OCI-M2 (cell line): ENCODE measurements at regions not wholly inside any gene's neighbourhood (a gene's known extent, or its start where the extent isn't known, plus 50 kb on each side); places are given as distances from the start of the nearest gene placed in this dataset.
"Not testable (repeated sequence)": the region's sequence is repeated elsewhere in the genome, so short reads cannot be mapped to it uniquely, and the experiment has no call there.

Experiments
- DNase-seq: peaks from one replicate; lab custom pipeline; 2025; ENCODE audit not compliant: unreplicated experiment; lab: John Stamatoyannopoulos, UW

DNA sequence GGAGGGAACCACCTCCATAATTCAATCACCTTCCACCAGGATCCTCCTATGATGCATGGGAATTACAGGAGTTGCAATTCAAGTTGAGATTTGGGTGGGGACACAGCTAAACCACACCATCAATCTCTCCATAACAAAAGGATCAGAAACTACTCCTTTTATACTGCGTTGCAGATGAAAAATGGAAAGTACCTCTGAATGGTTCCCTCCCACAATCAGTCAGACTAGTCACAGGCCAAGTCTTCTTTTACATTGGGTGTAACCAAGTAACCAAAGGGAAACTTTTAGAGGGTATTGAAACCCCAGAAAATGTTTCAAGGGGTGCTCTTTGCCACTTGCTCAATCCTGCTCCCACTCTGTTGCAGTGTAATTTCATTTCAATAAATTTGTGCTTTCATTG lies 504.3 kb upstream of the CNTN3 start:
- no peak for DNase-seq

DNA sequence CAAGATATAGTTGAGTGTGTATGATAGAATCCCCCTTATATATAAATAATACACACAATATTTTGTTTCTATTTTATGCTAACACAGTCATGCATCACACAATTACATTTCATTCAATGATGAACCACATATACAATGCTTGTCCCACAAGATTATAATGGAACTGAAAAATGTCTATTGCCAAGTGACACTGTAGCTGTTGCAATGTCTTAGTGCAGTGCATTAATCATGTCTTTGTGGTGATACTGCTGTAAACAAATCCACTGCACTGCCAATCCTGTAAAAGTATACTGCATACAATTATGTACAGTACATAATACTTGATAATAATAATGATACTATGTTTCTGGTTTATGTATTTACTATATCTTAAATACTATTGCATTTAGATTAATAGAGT lies 512.1 kb upstream of the CNTN3 start:
- no peak for DNase-seq

DNA sequence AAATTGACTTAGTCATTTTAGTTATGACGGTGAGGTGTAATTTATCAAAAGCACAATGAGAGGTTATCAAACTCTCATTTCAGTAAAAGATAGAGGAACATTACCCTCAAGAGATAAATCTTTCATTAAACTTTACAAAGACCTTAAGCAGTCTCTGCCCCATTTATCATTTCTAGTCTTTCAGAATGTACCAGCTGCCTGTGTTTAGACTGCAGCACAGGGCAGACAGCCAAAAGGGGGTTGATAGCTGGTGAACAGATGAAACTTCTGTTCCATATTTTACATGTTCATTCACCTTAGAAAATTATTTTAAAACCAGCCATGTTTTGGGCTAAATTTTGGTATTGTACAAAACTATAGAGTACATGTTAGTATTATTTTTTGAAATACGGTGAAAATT lies 514.6 kb upstream of the CNTN3 start:
- no peak for DNase-seq

DNA sequence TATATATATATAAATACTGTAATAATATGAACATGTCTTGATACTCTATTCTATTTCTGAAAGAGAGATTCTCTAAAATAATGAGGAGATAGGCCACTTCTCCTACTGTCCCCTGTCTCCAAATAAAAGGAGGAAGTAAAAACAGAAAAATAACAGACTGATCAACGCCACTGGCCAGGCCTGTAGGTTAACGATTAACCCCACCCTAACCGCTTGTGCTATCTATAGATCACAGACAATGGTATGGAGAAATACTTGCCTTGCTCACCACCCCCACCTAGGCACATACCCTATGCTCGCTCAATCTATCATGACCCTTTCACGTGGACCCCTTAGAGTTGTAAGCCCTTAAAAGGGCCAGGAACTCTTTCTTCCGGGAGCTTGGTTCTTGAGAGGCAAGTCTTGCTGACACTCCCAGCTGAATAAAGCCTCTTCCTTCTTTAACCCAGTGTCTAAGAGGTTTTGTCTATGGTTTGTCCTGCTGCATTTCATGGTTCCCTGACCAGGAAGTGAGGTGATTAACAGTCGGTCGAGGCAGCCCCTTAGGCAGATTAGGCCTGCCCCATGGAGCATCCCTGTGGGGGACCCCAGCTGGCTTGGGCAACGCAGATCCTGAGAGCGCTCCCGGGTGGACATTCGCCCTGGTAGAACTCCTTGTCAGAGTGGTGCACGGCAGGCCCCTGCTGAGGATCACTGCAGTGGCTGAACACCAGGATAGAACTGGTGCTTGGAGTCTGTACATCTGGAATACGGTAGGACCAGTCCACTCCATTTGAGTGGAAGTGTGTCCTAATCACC lies 521.8 kb upstream of the CNTN3 start:
- no peak for DNase-seq

DNA sequence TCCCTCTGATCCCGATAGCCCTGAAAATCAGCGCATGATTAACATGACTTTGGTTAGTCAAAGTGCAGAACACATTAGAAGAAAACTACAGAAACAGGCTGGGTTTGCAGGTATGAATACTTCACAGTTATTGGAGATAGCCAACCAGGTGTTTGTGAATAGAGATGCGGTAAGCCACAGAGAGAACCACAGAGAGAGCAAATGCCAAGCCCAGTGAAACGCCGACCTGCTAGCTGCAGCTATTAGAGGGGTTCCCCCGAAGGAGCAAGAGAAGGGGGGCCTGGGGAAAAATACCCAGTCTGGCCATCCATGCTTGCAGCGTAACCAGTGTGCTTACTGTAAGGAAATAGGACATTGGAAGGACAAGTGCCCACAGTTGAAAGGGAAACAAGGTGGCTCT lies 523.9 kb upstream of the CNTN3 start:
- no peak for DNase-seq

DNA sequence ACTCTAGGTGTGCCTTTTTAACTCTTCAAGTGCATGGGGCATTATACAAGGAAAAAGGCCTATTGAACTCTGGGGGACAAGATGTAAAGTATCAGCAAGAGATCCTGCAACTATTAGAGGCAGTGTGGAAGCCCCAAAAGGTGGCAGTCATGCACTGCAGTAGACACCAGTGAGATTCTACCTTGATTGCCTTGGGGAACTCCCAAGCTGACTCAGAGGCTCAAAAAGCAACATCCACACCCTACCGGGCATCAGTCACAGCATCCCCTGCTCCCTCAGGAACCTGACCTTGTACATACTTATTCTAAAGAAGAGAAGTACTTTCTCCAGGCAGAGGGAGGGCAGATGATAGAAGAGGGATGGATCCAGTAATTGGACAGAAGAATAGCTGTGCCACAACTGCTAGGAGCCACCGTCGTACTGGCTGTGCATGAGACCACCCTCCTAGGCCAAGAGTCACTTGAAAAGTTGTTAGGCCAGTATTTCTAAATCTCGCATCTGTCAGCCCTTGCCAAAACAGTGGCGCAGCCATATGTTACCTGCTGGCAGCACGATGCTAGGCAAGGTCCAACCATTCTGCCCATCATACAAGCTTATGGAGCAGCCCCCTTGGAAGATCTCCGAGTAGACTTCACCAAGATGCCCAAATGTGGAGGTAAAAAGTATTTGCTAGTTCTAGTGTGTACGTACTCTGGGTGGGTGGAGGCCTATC lies 523.1 kb upstream of the FRG2C start:
- no peak for DNase-seq

DNA sequence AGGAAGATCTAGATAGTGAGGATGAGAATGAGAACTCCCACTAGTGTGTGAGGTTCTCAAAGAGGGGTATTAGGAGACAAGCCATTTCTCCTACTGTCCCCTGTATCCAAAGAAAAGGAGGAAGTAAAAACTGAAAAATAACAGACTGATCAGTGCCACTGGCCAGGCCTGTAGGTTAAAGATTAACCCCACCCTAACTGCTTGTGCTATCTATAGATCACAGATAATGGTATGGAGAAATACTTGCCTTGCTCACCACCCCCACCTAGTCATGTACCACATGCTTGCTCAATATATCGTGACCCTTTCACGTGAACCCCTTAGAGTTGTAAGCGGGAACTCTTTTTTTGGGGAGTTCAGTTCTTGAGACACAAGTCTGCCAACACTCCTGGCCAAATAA lies 519.7 kb upstream of the FRG2C start:
- DNase-seq = no peak

DNA sequence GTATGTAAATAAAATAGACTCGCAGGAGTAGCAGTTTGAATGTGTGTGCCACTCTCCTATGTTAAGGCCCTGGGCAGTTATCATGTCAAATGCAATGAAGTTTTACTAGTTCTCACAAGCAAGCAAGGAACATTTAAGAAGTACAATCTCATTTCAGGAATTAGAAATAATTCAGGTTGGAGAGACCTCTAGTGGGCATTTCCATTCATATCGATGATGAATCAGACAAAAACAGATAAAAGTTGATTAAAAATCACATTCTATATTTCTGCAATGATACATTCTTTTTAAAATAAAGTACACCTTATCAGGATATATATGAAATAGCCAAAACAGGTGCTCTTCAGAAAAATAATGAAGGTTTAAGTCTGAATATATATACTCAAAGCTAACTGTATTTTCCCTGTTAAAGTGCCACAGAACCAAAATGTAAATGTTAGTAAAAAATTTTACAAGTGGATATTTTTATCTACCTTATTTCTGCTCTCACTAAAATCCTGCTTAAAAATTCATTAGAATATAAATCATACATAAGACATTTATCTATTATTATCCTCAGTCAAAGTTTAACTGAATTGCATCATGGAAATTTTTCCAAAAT lies 492.4 kb upstream of the FRG2C start:
- no peak for DNase-seq

DNA sequence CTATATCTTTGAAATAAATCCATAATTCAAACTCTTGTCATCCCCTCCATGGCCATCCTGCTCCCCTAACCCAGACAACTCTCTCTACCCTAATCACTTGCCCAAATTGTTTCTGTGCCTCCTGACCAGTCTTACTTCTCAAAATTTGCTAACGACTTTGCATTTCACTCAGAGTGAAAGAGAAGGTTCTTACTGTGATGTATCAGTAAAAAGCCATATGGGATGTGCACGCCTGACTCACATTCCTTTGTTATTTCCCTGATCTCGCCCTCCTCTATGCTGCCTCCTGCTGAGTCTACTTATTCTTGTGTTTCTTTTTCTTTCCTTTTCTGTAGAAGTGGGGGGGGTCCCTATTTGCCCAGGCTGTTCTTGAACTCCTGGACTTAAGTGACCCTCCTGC lies 487.2 kb upstream of the FRG2C start:
- no peak for DNase-seq

DNA sequence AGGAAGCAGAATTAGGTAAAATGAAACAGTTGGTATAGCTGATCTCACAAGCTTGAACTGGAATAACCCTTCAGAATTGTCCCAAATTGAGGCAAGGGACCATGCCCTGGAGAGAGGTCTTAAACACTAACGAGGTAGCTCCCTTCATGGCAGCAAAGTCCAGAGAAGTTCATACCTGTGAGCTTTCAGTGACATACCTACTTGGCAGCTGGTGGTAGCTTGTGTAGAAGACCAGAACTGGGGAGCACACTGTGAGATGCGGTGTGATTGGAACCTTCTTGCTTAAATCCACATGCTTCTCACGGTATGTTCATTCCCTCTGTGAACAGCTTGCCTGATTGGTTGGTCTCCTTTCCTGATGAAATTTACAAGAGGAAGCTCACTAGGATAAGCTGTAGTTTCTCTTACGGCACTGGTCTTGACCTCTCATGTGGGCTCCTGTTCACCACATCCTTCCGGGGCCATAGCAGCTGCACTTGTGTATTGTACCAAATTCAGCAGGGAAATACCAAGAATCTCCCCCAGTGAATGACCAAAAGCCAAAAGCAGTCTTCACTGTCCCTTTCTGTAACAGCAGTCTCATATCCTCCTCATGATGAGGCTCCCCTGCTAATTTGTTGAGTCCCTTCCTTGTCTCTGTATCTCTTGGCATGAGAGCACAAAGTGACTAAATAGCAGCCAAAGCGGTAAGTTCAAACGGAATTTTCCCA lies 483.7 kb upstream of the FRG2C start:
- no peak for DNase-seq

DNA sequence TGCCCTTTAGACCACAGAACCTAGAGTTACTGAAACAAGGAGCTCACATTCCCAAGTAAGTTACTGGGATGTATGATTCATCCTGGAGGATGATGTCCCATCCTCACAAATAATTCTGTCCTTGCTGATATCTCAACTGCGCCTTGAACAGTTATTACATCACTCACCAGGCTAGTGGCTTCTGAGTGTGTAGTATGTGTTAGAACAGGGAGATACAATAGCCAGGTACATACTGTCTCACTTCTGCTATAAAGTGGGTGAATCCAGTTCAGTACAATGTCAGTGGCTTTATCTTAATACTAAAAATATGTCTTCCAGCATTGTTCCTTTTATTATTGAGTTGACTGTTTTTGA lies 483.2 kb upstream of the FRG2C start:
- no peak for DNase-seq

DNA sequence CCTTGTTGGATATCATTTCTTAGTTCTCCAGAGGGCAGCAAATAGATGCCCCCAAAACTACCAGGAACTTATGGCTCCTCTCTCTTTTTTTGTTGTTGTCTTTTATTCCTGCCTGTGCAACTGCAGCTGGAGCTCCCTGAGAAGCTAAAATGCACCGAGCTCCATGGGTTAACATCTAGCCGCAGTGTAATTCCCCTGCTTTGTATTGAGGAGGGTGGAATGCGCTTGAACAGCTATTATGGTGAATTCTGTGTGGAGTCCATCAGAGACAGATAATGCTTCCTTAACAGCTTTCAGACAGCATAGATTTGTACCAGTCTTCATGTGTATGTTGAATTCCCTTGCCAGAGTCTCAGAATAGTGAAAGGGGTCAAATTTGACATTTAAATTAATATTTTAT lies 475.2 kb upstream of the FRG2C start:
- DNase-seq = no peak

DNA sequence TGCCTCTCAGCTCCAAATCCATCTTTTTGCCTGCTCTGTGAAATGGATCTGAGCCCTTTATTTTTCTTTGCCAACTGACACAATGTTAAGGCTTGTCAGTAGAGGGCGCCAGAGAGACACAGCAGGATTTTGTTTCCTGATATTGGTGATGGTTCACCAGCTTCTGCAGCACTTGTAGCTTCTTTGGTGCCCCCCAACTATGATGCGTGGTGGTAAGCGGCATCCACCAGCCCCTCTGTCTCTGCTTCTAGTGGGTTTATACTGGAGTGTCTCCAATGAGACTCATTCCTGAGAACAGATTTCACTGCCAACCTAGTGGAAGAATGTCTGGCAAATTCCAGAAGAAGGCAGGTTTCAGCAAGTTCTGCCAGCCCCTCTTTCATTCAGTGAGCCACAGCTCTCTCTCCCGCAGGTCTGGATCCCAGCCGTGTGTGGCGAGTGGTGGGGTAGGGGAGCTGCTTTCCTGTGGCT lies 471.9 kb upstream of the FRG2C start:
- peak; percentile 26 for DNase-seq

DNA sequence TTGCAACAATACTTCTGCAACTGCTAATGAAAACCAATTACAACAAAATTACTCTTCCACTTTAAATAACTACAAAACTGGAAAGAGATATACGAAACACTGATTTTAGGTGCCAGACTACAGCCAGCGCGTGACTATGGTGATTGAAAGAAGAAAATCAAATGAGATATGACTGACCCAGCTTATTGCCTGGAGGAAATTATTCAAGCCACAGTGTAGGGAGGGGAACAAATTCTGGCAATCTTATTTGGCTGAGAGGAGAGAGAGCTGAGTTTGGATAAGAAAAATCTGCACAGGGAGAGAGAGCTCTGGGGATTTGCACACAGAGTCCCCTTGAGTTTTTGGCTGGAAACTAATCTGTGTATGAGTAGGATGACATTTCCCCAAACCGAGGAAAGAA lies 470.3 kb upstream of the FRG2C start:
- DNase-seq = no peak

DNA sequence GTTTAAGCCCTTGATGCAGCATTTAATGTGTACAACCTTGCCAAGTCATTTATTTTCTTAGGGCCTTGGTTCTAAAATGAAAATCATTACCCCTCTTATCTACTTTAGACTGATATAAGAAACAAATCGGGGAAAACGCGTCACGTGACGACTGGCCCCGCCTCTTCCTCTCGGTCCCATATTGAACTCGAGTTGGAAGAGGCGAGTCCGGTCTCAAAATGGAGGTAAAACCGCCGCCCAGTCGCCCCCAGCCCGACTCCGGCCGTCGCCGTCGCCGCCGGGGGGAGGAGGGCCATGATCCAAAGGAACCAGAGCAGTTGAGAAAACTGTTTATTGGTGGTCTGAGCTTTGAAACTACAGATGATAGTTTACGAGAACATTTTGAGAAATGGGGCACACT lies 449.8 kb upstream of the FRG2C start:
- not testable (repeated sequence) for DNase-seq

DNA sequence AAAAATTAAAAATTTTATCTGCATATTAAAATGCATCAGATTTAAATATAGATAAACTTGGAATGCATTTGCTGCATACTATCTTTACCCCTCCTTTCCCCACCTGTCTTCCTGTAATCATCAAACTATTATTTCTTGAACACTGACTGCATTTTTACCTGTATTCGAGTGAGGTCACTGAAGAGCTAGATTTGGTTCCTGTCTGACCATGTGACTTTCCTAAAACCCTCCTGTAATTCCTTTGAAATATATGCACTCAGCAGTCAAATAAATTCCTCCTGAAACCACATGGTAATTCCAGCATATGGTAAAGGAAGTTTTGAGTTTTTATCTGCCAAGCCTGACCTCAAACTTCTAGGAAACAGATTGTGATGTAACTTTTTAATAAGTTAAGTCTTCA lies 445.6 kb upstream of the FRG2C start:
- no peak for DNase-seq

DNA sequence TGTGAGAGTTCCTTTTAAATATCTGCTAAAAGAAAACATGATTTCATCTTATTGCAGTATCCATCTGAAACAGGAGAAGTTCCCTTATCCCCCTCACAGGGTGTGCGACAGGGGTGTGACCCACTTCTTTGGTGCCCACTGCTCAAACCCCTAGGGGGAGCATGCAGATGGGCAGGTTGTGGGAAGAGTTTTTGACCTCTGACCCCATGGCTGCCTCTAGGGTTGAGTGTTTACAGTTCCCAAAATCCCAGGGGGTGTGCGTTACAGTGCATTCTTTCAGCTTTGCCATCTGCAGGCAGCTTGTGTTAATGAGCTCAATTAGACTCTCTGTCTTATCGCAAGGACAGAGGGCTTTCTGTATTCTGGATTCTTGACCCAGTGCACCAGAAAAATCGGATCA lies 443.2 kb upstream of the FRG2C start:
- DNase-seq = no peak

DNA sequence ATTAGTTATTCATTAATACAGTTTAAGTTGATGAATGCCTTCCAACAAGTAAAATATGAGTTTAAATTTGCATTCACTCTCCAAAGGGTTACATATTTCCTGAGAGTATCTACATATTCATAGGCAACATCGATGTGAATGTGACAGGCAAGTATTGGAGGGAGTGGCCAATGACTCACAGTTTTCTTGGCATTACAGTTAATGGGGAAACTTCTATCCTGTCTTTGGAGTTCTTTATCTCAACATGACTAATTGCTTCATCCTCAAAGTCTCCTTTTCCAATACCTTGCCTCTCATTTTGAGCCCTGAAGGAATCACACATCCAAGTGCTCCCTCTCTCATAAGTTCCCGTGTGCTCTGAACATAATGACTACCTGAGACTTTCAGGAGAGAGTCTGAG lies 439.7 kb upstream of the FRG2C start:
- DNase-seq = no peak

DNA sequence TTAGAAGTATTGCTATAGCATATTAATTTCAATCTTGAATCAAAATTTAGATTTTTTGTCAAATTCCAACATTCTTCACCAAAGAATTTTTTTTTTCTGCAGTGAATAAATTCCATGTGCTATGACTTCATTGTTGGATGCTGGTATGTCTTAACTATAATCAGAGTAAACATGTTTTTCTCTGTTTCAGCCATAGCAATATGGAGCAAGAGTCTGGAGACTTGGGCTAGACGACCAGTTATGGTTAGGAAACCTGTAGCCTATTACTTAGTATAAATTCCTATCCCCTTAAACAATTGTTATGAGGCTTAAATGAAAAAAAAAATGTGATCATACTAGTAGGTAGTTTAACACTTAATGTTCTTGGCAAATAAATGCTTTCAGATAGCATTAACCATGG lies 431.9 kb upstream of the FRG2C start:
- DNase-seq = no peak

DNA sequence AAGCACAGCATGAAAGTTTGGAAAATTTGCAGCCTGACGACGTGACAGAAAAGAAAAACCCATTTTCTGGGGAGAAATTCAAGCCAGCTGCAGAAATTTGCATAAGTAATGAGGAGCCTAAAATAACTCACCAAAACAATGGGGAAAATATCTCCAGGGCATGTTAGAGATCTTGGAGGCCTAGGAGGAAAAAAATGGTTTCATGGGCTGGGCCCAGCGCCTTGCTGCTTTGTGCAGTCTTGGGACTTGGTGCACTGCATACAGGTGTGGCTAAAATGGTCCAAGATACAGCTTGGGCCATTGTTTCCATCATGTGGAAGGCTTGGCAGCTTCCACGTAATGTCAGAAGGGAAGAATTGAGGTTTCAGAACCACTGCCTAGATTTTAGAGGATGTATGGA lies 428.5 kb upstream of the FRG2C start:
- no peak for DNase-seq

DNA sequence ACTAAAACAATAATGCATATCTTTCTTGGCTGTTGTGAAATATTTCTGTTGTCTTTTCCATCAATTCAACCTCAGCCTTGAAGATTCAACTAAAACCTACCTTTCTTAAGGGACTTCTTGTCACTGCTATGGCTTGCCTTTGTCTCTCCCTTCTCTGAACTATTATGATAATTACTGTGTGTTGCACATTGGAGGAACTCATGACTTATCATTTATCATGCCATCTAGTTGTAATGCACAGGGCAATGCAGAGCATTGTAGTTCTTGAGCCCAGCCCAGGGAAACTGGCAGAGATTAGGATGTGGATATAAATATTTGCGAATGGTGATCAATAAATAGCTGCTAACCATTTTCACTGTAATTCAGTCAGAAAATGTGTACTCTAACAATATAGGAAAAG lies 427.1 kb upstream of the FRG2C start:
- DNase-seq = no peak

DNA sequence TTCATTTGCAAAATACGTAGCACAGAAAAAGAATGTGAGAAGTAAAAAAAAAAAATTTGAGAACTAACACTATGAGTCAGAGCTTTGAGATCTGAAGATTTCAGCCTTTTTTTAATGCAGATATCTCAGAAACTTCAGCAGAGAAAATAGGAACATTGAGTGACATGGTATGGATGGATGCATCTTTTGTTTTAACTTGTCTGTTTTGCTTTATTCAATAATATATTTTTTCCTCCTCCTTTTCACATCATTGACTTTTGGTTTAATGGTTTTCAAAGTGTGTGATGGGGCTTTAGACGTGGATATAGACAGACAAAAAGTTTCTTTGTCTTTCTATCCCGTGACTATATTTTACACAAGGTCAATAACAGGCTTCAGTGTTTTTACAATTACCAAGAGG lies 426.7 kb upstream of the FRG2C start:
- DNase-seq = no peak
